Body of pancreas (tissue), 4 donors: ENCODE measurements at regions not wholly inside any gene's neighbourhood (a gene's known extent, or its start where the extent isn't known, plus 50 kb on each side); places are given as distances from the start of the nearest gene placed in this dataset.

ENCODE experiments used
- POLR2A ChIP-seq, 3 donors: fragments of 450-650 bp; IDR thresholded peaks; one replicate each; pipeline ENCODE4 v1.6.1; 2016; ENCODE audit warnings: antibody characterized with exemption in 3 of 3, mild to moderate bottlenecking in 2 of 3
- TF ChIP-seq, protein P1 (sequence below), 7 experiments: fragments of 450-650 bp in 4 of 7; fragments of 200-600 bp in 3 of 7; sonication (generic) in 3 of 7; IDR thresholded peaks; one replicate each; pipeline ENCODE4 v1.5.1; 2016 to 2019; ENCODE audit warnings: antibody characterized with exemption in 7 of 7

DNA sequence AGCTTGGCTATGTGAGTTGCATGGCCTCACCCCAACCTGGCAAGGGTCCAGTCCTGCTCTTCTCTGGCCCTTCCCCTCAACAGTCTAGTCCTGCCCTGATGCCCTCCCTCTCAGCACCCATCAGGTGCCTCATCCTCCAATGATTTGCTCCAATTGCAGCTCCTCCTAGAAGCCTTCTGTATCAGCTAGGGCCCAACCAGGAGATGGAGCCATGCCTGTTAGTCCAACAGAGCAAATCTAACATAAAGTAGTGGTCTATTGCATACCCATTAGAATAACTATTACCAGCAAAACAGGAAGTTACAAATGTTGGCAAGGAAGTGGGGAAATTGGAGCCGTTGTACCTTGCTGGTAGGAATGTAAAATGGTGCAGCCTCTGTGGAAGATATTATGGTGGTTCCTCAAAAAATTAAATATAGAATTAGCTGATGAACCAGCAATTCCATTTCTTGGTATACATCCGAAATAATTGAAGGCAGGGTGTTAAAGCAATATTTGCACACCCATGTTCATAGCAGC, 163.5 kb downstream of the VRK1 start:
- TF ChIP-seq, protein P1, sequence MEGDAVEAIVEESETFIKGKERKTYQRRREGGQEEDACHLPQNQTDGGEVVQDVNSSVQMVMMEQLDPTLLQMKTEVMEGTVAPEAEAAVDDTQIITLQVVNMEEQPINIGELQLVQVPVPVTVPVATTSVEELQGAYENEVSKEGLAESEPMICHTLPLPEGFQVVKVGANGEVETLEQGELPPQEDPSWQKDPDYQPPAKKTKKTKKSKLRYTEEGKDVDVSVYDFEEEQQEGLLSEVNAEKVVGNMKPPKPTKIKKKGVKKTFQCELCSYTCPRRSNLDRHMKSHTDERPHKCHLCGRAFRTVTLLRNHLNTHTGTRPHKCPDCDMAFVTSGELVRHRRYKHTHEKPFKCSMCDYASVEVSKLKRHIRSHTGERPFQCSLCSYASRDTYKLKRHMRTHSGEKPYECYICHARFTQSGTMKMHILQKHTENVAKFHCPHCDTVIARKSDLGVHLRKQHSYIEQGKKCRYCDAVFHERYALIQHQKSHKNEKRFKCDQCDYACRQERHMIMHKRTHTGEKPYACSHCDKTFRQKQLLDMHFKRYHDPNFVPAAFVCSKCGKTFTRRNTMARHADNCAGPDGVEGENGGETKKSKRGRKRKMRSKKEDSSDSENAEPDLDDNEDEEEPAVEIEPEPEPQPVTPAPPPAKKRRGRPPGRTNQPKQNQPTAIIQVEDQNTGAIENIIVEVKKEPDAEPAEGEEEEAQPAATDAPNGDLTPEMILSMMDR (IDR thresholded peaks at IDR 0.05), result no peak
- no peak for TF ChIP-seq POLR2A (IDR thresholded peaks at IDR 0.05)
